H9 (cell line): ENCODE measurements at regions not wholly inside any gene's neighbourhood (a gene's known extent, or its start where the extent isn't known, plus 50 kb on each side); places are given as distances from the start of the nearest gene placed in this dataset.

Experiments used
- DNase-seq: peaks from one replicate; pipeline ENCODE4 v3.0.0-alpha.2; 2017
- H2AFZ ChIP-seq: one replicate; pipeline ENCODE4 v1.6.1; 2013; ENCODE audit warnings: mild to moderate bottlenecking, low read length, control low read depth, moderate library complexity
- H2AK5ac ChIP-seq: 2 replicates; pipeline ENCODE4 v1.6.1; 2013; ENCODE audit warnings: low read length, control low read depth, mixed read lengths; ENCODE audit not compliant: insufficient read length
- H2BK120ac ChIP-seq: one replicate; pipeline ENCODE4 v1.6.1; 2013; ENCODE audit warnings: low read depth, mild to moderate bottlenecking, low read length, control low read depth, inconsistent platforms; ENCODE audit not compliant: poor library complexity, severe bottlenecking
- H2BK12ac ChIP-seq: 2 replicates; pipeline ENCODE4 v1.6.1; 2013; ENCODE audit warnings: low read length, control low read depth, mixed read lengths, low read depth; ENCODE audit not compliant: insufficient read length
- H2BK15ac ChIP-seq: 2 replicates; pipeline ENCODE4 v1.6.1; 2013; ENCODE audit warnings: low read depth, low read length, control low read depth
- H2BK20ac ChIP-seq: one replicate; pipeline ENCODE4 v1.6.1; 2013; ENCODE audit warnings: low read depth, mild to moderate bottlenecking, low read length, control low read depth, inconsistent platforms; ENCODE audit not compliant: poor library complexity, severe bottlenecking
- H2BK5ac ChIP-seq: 2 replicates; pipeline ENCODE4 v1.6.1; 2013; ENCODE audit warnings: low read length, control low read depth, mixed read lengths; ENCODE audit not compliant: insufficient read length
- H3K14ac ChIP-seq: 2 replicates; pipeline ENCODE4 v1.6.1; 2013; ENCODE audit warnings: low read length, control low read depth; ENCODE audit not compliant: insufficient read depth
- H3K18ac ChIP-seq: 2 replicates; pipeline ENCODE4 v1.6.1; 2013; ENCODE audit warnings: low read depth, mild to moderate bottlenecking, mixed read lengths, low read length, control low read depth; ENCODE audit not compliant: insufficient read length
- H3K23ac ChIP-seq: 2 replicates; pipeline ENCODE4 v1.6.1; 2013; ENCODE audit warnings: low read length, control low read depth, mixed read lengths, low read depth; ENCODE audit not compliant: insufficient read length
- H3K23me2 ChIP-seq: 2 replicates; pipeline ENCODE4 v1.6.1; 2013; ENCODE audit warnings: low read depth, mild to moderate bottlenecking, mixed read lengths, low read length, control low read depth; ENCODE audit not compliant: insufficient read length, poor library complexity, severe bottlenecking
- H3K27ac ChIP-seq: 2 replicates; pipeline ENCODE4 v1.5.1; 2013; ENCODE audit warnings: low read length, control low read depth, mixed read lengths, low read depth; ENCODE audit not compliant: insufficient read length
- H3K27me3 ChIP-seq: 2 replicates; pipeline ENCODE4 v1.6.1; 2013; ENCODE audit warnings: low read length, control low read depth, inconsistent platforms; ENCODE audit not compliant: insufficient read depth
- H3K4ac ChIP-seq: 2 replicates; pipeline ENCODE4 v1.6.1; 2013; ENCODE audit warnings: low read depth, mild to moderate bottlenecking, control low read depth, inconsistent platforms, low read length, moderate library complexity
- H3K4me1 ChIP-seq: 2 replicates; pipeline ENCODE4 v1.6.1; 2013; ENCODE audit warnings: low read length, control low read depth, inconsistent platforms; ENCODE audit not compliant: insufficient read depth
- H3K4me2 ChIP-seq: 2 replicates; pipeline ENCODE4 v1.6.1; 2013; ENCODE audit warnings: low read length, control low read depth, mixed read lengths; ENCODE audit not compliant: insufficient read length, insufficient read depth
- H3K56ac ChIP-seq: 2 replicates; pipeline ENCODE4 v1.6.1; 2013; ENCODE audit warnings: low read depth, mild to moderate bottlenecking, mixed read lengths, low read length, control low read depth; ENCODE audit not compliant: insufficient read length
- H3K79me1 ChIP-seq: 2 replicates; pipeline ENCODE4 v1.6.1; 2013; ENCODE audit warnings: low read depth, mild to moderate bottlenecking, moderate library complexity, low read length, control low read depth, inconsistent platforms; ENCODE audit not compliant: insufficient read depth, poor library complexity, severe bottlenecking
- H3K79me2 ChIP-seq: 2 replicates; pipeline ENCODE4 v1.6.1; 2013; ENCODE audit warnings: low read length, control low read depth, inconsistent platforms; ENCODE audit not compliant: insufficient read depth
- H3K9ac ChIP-seq: 2 replicates; pipeline ENCODE4 v1.6.1; 2013; ENCODE audit warnings: low read length, control low read depth, mixed read lengths; ENCODE audit not compliant: insufficient read length; ENCODE audit errors: extremely low read depth
- H3K9me3 ChIP-seq: one replicate; pipeline ENCODE4 v1.6.1; 2013; ENCODE audit warnings: low read depth, low read length, inconsistent platforms; ENCODE audit not compliant: control insufficient read depth
- H3T11ph ChIP-seq: one replicate; pipeline ENCODE4 v1.6.1; 2013; ENCODE audit warnings: mild to moderate bottlenecking, low read length, control low read depth, inconsistent platforms
- H4K20me1 ChIP-seq: one replicate; pipeline ENCODE4 v1.6.1; 2013; ENCODE audit not compliant: control insufficient read depth, insufficient read length, insufficient read depth
- H4K5ac ChIP-seq: 2 replicates; pipeline ENCODE4 v1.6.1; 2013; ENCODE audit warnings: low read depth, mild to moderate bottlenecking, mixed read lengths, low read length, control low read depth; ENCODE audit not compliant: insufficient read length
- H4K8ac ChIP-seq: replicated peaks from 2 replicates; pipeline ENCODE4 v1.6.1; 2013; ENCODE audit warnings: low read length, control low read depth, mixed read lengths, low read depth; ENCODE audit not compliant: insufficient read length
- H4K91ac ChIP-seq: 2 replicates; pipeline ENCODE4 v1.6.1; 2013; ENCODE audit warnings: low read depth, mild to moderate bottlenecking, moderate library complexity, mixed read lengths, low read length, control low read depth; ENCODE audit not compliant: insufficient read length
- H3K27ac Mint-ChIP-seq, 3 experiments: 2 replicates in 2 of 3; 3 replicates in 1 of 3; pipeline ENCODE4 v1.8.0; 2020 to 2021; ENCODE audit warnings: mixed read lengths in 3 of 3, mild to moderate bottlenecking in 1 of 3, moderate library complexity in 1 of 3
- H3K27me3 Mint-ChIP-seq: 2 replicates; pipeline ENCODE4 v1.8.0; 2021; ENCODE audit warnings: low read depth, mild to moderate bottlenecking, moderate library complexity, mixed read lengths
- H3K36me3 Mint-ChIP-seq, 3 experiments: 2 replicates in 2 of 3; 3 replicates in 1 of 3; pipeline ENCODE4 v1.8.0; 2020 to 2021; ENCODE audit warnings: low read depth in 3 of 3, mixed read lengths in 3 of 3; ENCODE audit not compliant: insufficient read depth in 1 of 3
- H3K4me1 Mint-ChIP-seq, 2 experiments: 2 replicates each; pipeline ENCODE4 v1.8.0; 2020; ENCODE audit warnings: mixed read lengths in 2 of 2
- H3K4me3 Mint-ChIP-seq, 2 experiments: 2 replicates in 1 of 2; 3 replicates in 1 of 2; pipeline ENCODE4 v1.8.0; 2020 to 2021; ENCODE audit warnings: mild to moderate bottlenecking in 2 of 2, mixed read lengths in 2 of 2, moderate library complexity in 1 of 2
- H3K9me3 Mint-ChIP-seq, 2 experiments: 2 replicates in 1 of 2; 3 replicates in 1 of 2; pipeline ENCODE4 v1.8.0; 2020; ENCODE audit warnings: mild to moderate bottlenecking in 2 of 2, mixed read lengths in 2 of 2, moderate library complexity in 1 of 2
- WGBS: extraction: QIAGEN DNeasy Blood & Tissue Kit; methylation state at CpG from one replicate; pipeline ENCODE4 v1.1.7; 2013; ENCODE audit warnings: missing lambda C conversion rate, low lambda C conversion rate, mixed read lengths; ENCODE audit not compliant: insufficient read length; ENCODE audit errors: extremely low coverage; 5-methylcytosine and 5-hydroxymethylcytosine counted together
- TF ChIP-seq, protein P1 (sequence below): fragments of 200-600 bp; sonication (generic); conservative IDR thresholded peaks from 3 replicates; pipeline ENCODE4 v1.8.0; 2021; ENCODE audit warnings: antibody characterized with exemption, mild to moderate bottlenecking

DNA sequence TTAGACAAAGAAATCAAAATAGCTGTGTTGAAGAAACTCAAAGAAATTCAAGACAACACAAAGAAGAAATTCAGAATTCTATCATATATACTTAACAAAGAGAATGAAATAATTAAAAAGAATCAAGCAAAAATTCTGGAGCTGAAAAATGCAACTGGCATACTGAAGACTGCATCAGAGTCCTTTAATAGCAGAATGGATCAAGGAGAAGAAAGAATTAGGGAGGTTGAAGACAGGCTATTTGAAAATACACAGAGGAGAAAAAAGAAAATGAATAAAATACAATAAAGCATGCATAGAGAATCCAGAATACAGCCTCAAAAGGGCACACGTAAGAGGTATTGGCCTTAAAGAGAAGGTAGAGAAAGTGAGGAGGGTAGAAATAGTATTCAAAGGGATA, 179.5 kb upstream of the SPIN4 start:
- H3K79me1 ChIP-seq = no peaks in the 10 kb centered on the region
- no peaks in the 10 kb centered on the region for H3K4me1 ChIP-seq
- no peak overlapping the region for H2BK12ac ChIP-seq
- peaks cover 20% of the 10 kb centered on the region for H3K9me3 ChIP-seq
- TF ChIP-seq, protein P1, sequence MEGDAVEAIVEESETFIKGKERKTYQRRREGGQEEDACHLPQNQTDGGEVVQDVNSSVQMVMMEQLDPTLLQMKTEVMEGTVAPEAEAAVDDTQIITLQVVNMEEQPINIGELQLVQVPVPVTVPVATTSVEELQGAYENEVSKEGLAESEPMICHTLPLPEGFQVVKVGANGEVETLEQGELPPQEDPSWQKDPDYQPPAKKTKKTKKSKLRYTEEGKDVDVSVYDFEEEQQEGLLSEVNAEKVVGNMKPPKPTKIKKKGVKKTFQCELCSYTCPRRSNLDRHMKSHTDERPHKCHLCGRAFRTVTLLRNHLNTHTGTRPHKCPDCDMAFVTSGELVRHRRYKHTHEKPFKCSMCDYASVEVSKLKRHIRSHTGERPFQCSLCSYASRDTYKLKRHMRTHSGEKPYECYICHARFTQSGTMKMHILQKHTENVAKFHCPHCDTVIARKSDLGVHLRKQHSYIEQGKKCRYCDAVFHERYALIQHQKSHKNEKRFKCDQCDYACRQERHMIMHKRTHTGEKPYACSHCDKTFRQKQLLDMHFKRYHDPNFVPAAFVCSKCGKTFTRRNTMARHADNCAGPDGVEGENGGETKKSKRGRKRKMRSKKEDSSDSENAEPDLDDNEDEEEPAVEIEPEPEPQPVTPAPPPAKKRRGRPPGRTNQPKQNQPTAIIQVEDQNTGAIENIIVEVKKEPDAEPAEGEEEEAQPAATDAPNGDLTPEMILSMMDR = no peak
- Mint-ChIP-seq H3K27ac (no peak overlapping the region), H3K36me3 (peaks cover 5 to 19% (median 11%) of the 10 kb centered on the region in 3 experiments; a peak in 5 of 7 replicates), H3K4me3 (no peak overlapping the region), H3K4me1 (peaks cover 0 to 4% of the 10 kb centered on the region in 2 experiments; a peak in 2 of 4 replicates), H3K27me3 (no peaks in the 10 kb centered on the region), H3K9me3 (peaks cover 76 to 84% of the 10 kb centered on the region in 2 experiments)
- no peak overlapping the region for H2BK15ac ChIP-seq
- no peak overlapping the region for H3T11ph ChIP-seq
- no peak for DNase-seq
- H2AFZ ChIP-seq = no peak overlapping the region
- H3K56ac ChIP-seq = no peak overlapping the region
- no peaks in the 10 kb centered on the region for H3K23me2 ChIP-seq
- no peaks in the 10 kb centered on the region for H3K27me3 ChIP-seq
- no peak overlapping the region for H2AK5ac ChIP-seq
- H4K5ac ChIP-seq = no peak overlapping the region
- H3K14ac ChIP-seq = no peak overlapping the region
- no peak overlapping the region for H3K4ac ChIP-seq
- no peak overlapping the region for H3K4me2 ChIP-seq
- no CpG with 5 or more reads among the region's 1 CpG for WGBS
- H4K20me1 ChIP-seq = no peaks in the 10 kb centered on the region
- H3K27ac ChIP-seq = no peak overlapping the region
- no peak overlapping the region for H2BK120ac ChIP-seq
- H3K79me2 ChIP-seq = no peaks in the 10 kb centered on the region
- no peak overlapping the region for H2BK5ac ChIP-seq
- H3K18ac ChIP-seq = no peak overlapping the region
- no peak overlapping the region for H3K9ac ChIP-seq
- H3K23ac ChIP-seq = no peak overlapping the region
- no peak overlapping the region for H2BK20ac ChIP-seq
- H4K8ac ChIP-seq = no peak overlapping the region
- H4K91ac ChIP-seq = no peak overlapping the region
